Mesendoderm (in vitro differentiated cells): ENCODE measurements at regions not wholly inside any gene's neighbourhood (a gene's known extent, or its start where the extent isn't known, plus 50 kb on each side); places are given as distances from the start of the nearest gene placed in this dataset.
"Not testable (repeated sequence)": the region's sequence is repeated elsewhere in the genome, so short reads cannot be mapped to it uniquely, and the experiment has no call there.

Experiments used
- DNase-seq: peaks from one replicate; pipeline ENCODE4 v3.0.0; 2013
- H2AK5ac ChIP-seq: 2 replicates; pipeline ENCODE4 v1.6.1; 2013; ENCODE audit warnings: low read length, inconsistent platforms
- H2BK120ac ChIP-seq: 2 replicates; pipeline ENCODE4 v1.6.1; 2013; ENCODE audit warnings: low read depth, mild to moderate bottlenecking, low read length, moderate library complexity, mixed read lengths
- H2BK15ac ChIP-seq: replicated peaks from 2 replicates; pipeline ENCODE4 v1.6.1; 2013; ENCODE audit warnings: low read depth, mild to moderate bottlenecking, moderate library complexity
- H2BK5ac ChIP-seq: 2 replicates; pipeline ENCODE4 v1.6.1; 2013; ENCODE audit warnings: low read length, inconsistent platforms
- H3K18ac ChIP-seq: 2 replicates; pipeline ENCODE4 v1.6.1; 2013; ENCODE audit warnings: mild to moderate bottlenecking, low read length, mixed read lengths
- H3K23ac ChIP-seq: one replicate; pipeline ENCODE4 v1.6.1; 2013; ENCODE audit warnings: low read length
- H3K27ac ChIP-seq: 2 replicates; pipeline ENCODE4 v1.5.1; 2013; ENCODE audit warnings: low read depth, mild to moderate bottlenecking, inconsistent platforms, low read length, moderate library complexity
- H3K27me3 ChIP-seq: 2 replicates; pipeline ENCODE4 v1.6.1; 2013; ENCODE audit warnings: low read length, control low read depth, mild to moderate bottlenecking, inconsistent platforms; ENCODE audit not compliant: insufficient read depth, poor library complexity
- H3K36me3 ChIP-seq: 2 replicates; pipeline ENCODE4 v1.6.1; 2013; ENCODE audit warnings: low read length, inconsistent platforms; ENCODE audit not compliant: control insufficient read depth, insufficient read depth
- H3K4ac ChIP-seq: one replicate; pipeline ENCODE4 v1.6.1; 2013; ENCODE audit warnings: low read depth, mild to moderate bottlenecking, low read length, moderate library complexity
- H3K4me1 ChIP-seq: 2 replicates; pipeline ENCODE4 v1.6.1; 2013; ENCODE audit warnings: low read depth, low read length, inconsistent platforms; ENCODE audit not compliant: control insufficient read depth
- H3K4me2 ChIP-seq: 2 replicates; pipeline ENCODE4 v1.6.1; 2013; ENCODE audit warnings: low read length
- H3K4me3 ChIP-seq: 2 replicates; pipeline ENCODE4 v1.5.1; 2013; ENCODE audit warnings: mild to moderate bottlenecking, low read length
- H3K56ac ChIP-seq: one replicate; pipeline ENCODE4 v1.6.1; 2013; ENCODE audit warnings: low read length
- H3K79me1 ChIP-seq: 2 replicates; pipeline ENCODE4 v1.6.1; 2013; ENCODE audit warnings: low read length, inconsistent platforms
- H3K79me2 ChIP-seq: 2 replicates; pipeline ENCODE4 v1.6.1; 2013; ENCODE audit warnings: mild to moderate bottlenecking, low read length; ENCODE audit not compliant: control insufficient read depth, insufficient read depth
- H3K9ac ChIP-seq: 2 replicates; pipeline ENCODE4 v1.6.1; 2013; ENCODE audit warnings: low read length, inconsistent platforms
- H4K5ac ChIP-seq: one replicate; pipeline ENCODE4 v1.6.1; 2013; ENCODE audit warnings: low read length
- H4K8ac ChIP-seq: one replicate; pipeline ENCODE4 v1.6.1; 2013; ENCODE audit warnings: low read depth, mild to moderate bottlenecking, control low read depth, low read length, moderate library complexity
- WGBS: extraction: QIAGEN DNeasy Blood & Tissue Kit; methylation state at CpG from one replicate; pipeline ENCODE4 v1.1.7; 2013; ENCODE audit warnings: low lambda C conversion rate, missing lambda C conversion rate; ENCODE audit not compliant: insufficient coverage; ENCODE audit errors: extremely low coverage; 5-methylcytosine and 5-hydroxymethylcytosine counted together

DNA sequence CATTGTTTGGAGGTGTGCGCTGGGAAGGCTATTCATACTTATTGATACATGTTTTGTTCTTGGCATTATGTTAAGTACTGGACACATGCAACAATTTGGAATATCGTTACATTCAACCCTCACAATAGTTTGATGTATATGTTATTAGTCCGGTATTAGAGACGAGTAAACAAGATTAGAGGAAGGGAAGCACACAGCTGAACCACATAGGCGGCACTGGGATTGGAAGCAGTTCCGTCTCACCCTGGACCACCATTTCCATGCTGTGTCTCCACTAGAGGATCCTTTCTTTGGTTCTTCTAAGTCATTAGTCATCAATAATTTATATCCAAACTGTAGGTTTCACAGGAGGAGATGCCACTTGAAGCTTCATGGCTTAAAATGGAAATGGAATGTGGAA, 5297.2 kb upstream of the TPTE start:
- not testable (repeated sequence) for H3K4me2 ChIP-seq, H4K8ac ChIP-seq
- no CpG with 5 or more reads among the region's 6 CpGs for WGBS

DNA sequence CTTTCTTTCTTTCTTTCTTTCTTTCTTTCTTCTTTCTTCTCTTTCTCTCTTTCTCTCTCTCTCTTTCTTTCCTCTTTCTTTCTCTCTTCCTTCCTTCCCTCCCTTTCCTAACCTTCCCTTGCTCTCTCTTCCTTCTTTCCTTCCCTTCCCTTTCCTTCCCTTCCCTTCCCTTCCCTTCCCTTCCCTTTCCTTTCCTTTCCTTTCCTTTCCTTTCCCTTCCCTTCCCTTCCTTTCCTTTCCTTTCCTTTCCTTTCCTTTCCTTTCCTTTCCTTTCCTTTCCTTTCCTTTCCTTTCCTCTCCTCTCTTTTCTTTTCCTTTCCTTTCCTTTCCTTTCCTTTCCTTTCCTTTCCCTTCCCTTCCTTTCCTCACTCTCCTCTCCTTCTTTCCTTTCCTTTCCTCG, 5294.1 kb upstream of the TPTE start:
- not testable (repeated sequence) for H2BK15ac ChIP-seq, H2AK5ac ChIP-seq, H3K56ac ChIP-seq, H4K8ac ChIP-seq, DNase-seq, H2BK120ac ChIP-seq, H3K27me3 ChIP-seq, H3K4me3 ChIP-seq, H3K4me2 ChIP-seq, H3K27ac ChIP-seq, H3K79me2 ChIP-seq, H3K23ac ChIP-seq, H3K9ac ChIP-seq, H3K36me3 ChIP-seq, H2BK5ac ChIP-seq, H3K4ac ChIP-seq, H3K4me1 ChIP-seq, H3K18ac ChIP-seq, H3K79me1 ChIP-seq, H4K5ac ChIP-seq
- WGBS: no CpG with 5 or more reads among the region's 1 CpG

More for the DNA sequence above, 5297.2 kb upstream of the TPTE start:
- H3K27me3 ChIP-seq, H3K4ac ChIP-seq, H3K79me1 ChIP-seq, H3K36me3 ChIP-seq, H2BK5ac ChIP-seq, H3K4me1 ChIP-seq, H3K27ac ChIP-seq, H3K23ac ChIP-seq, H2BK15ac ChIP-seq, H3K9ac ChIP-seq, H3K18ac ChIP-seq, DNase-seq, H2AK5ac ChIP-seq, H2BK120ac ChIP-seq, H3K79me2 ChIP-seq, H4K5ac ChIP-seq, H3K56ac ChIP-seq: not testable (repeated sequence)
- peak overlapping the region; percentile 5 for H3K4me3 ChIP-seq

DNA sequence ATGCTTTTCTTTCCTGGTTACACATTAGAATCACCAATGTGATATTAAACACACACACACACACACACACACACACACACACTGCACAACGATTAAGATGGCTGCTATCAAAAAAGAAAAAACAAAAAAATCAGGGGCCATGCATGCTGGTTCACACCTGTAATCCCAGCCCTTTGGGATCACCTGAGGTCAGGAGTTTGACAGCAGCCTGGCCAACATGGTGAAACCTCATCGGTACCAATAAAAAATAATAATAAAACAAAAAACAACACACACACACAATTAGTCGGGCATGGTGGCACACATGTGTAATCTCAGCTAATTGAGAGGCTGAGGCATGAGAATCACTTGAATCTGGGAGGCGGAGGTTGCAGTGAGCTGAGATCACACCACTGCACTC, 5290.8 kb upstream of the TPTE start:
- not testable (repeated sequence) for H3K4ac ChIP-seq, DNase-seq, H3K27me3 ChIP-seq, H3K79me2 ChIP-seq, H2BK5ac ChIP-seq, H3K9ac ChIP-seq, H2AK5ac ChIP-seq, H2BK15ac ChIP-seq, H3K23ac ChIP-seq, H3K18ac ChIP-seq, H3K4me1 ChIP-seq, H4K5ac ChIP-seq, H3K4me3 ChIP-seq, H3K27ac ChIP-seq, H4K8ac ChIP-seq, H3K36me3 ChIP-seq, H2BK120ac ChIP-seq, H3K56ac ChIP-seq, H3K79me1 ChIP-seq, H3K4me2 ChIP-seq
- no CpG with 5 or more reads among the region's 4 CpGs for WGBS

DNA sequence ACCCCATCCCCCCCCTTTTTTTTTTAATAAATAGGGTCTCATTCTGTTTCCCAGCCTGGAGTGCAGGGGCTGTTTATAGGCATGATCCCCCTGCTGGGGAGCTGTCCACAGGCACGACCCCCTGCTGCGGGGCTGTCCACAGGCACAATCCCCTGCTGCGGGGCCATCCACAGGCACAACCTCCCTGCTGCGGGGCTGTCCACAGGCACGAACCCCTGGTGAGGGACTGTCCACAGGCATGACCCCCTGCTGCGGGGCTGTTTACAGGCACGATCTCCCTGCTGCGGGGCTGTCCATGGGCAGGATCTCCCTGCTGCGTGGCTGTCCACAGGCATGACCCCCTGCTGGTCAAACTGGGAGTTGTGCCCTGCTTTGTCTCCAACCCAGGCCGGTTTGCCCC, 5290.1 kb upstream of the TPTE start:
- not testable (repeated sequence) for H3K79me1 ChIP-seq, H3K23ac ChIP-seq, H3K27ac ChIP-seq, H2BK120ac ChIP-seq, H4K8ac ChIP-seq, H2BK5ac ChIP-seq, DNase-seq, H3K79me2 ChIP-seq, H3K9ac ChIP-seq, H3K4me2 ChIP-seq, H2AK5ac ChIP-seq, H3K4me1 ChIP-seq, H4K5ac ChIP-seq, H3K36me3 ChIP-seq, H3K18ac ChIP-seq, H3K4me3 ChIP-seq, H3K4ac ChIP-seq, H3K56ac ChIP-seq, H3K27me3 ChIP-seq, H2BK15ac ChIP-seq
- WGBS: no CpG with 5 or more reads among the region's 10 CpGs

DNA sequence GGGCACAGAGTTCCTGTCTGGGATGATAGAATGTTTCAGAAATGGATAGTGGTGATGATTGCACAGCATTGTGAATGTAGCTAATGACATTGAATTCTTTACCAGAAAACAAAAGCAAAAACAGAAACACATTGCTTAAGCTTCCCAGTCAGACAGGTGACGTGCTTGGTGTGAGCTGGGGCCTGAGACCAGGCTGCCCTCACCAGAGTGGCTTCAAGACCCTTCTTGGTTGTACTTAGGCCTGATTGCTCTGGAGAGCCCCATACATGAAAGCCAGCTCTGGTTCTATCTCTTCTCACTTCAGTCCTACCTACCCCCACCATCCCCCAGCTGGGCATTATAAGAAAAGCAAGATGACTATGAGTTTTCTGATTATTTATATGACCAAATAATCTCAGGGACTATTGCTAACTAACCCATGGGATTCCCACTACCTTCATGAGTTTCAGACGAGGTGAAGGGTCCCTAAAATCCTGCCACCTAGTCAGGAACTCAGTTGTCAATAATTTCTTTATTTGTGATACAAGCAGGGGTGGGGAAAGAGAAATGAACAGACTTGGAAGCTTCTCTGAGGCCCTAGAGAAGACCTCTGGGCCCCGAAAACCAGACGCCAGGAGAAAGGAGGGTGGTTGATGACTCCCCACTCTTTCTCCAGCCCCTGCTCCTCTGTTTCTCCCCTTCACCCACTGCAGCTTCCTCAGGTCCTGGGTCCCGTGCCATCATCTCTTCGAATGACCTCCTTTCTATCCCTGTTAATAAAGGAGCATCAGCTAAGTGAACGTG, 5289.0 kb upstream of the TPTE start:
- not testable (repeated sequence) for H3K23ac ChIP-seq, H4K8ac ChIP-seq, H2BK15ac ChIP-seq, H3K79me2 ChIP-seq, H4K5ac ChIP-seq, H3K9ac ChIP-seq, H3K4me2 ChIP-seq, H3K18ac ChIP-seq, H3K36me3 ChIP-seq, H3K27ac ChIP-seq, H3K79me1 ChIP-seq, H3K27me3 ChIP-seq, H2BK120ac ChIP-seq, DNase-seq, H3K4ac ChIP-seq, H3K56ac ChIP-seq, H2AK5ac ChIP-seq, H3K4me1 ChIP-seq, H2BK5ac ChIP-seq
- no CpG with 5 or more reads among the region's 7 CpGs for WGBS
- H3K4me3 ChIP-seq: peak overlapping the region; percentile 32

DNA sequence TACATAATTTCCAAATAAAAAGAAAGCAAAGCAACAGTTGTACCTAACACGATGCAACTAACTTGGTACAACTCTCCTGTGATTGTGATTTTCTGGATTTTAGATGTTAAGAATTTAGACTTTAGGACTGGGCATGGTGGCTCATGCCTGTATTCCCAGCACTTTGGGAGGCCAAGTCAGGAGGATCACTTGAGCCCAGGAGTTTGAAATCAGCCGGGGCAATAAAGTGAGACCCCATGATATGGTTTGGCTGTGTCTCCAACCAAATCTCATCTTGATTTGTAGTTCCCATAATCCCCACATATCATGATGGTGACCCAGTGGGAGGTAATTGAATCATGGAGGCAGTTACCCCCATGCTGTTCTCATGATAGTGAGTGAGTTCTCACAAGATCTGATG, 5285.6 kb upstream of the TPTE start:
- H3K79me1 ChIP-seq, H2BK120ac ChIP-seq, H3K4me2 ChIP-seq, H2BK15ac ChIP-seq, H3K27ac ChIP-seq, H3K18ac ChIP-seq, H4K8ac ChIP-seq, H3K56ac ChIP-seq, H3K4ac ChIP-seq, H2AK5ac ChIP-seq, H3K79me2 ChIP-seq, H3K4me1 ChIP-seq, H3K23ac ChIP-seq, H3K27me3 ChIP-seq, H2BK5ac ChIP-seq, H3K36me3 ChIP-seq, DNase-seq, H4K5ac ChIP-seq, H3K9ac ChIP-seq, H3K4me3 ChIP-seq: not testable (repeated sequence)
- WGBS: no CpG with 5 or more reads among the region's 2 CpGs
